Left ventricle myocardium superior (tissue), 1 donor: ENCODE measurements at regions not wholly inside any gene's neighbourhood (a gene's known extent, or its start where the extent isn't known, plus 50 kb on each side); places are given as distances from the start of the nearest gene placed in this dataset.
"Not testable (repeated sequence)": the region's sequence is repeated elsewhere in the genome, so short reads cannot be mapped to it uniquely, and the experiment has no call there.

Experiments
- ATAC-seq: fragments of 200-7000 bp; cut with Tn5 transposase; one replicate; pipeline ENCODE4 v1.9.1; 2020; ENCODE audit warnings: mild to moderate bottlenecking, moderate library complexity
- DNase-seq: peaks from one replicate; pipeline ENCODE4 v3.0.0-alpha.2; 2020
- intact Hi-C: fragments of 100-400 bp; cut with micrococcal nuclease; formaldehyde crosslinking; loops from one replicate; pipeline ENCODE4 v1.11.0; 2022
- donor health status: DM: no; HTN: yes; CAD: no; lungs with severe emphysema.

GRCh38 chr2:150672311-150672710 is 184.8 kb upstream of the RND3 start:
- no peak for DNase-seq
- intact Hi-C loops, result no loop called here
- no peak for ATAC-seq

GRCh38 chr2:150669492-150669891 is 182.0 kb upstream of the RND3 start:
- intact Hi-C loops, result no loop called here
- DNase-seq (no peak), ATAC-seq (no peak)

DNA sequence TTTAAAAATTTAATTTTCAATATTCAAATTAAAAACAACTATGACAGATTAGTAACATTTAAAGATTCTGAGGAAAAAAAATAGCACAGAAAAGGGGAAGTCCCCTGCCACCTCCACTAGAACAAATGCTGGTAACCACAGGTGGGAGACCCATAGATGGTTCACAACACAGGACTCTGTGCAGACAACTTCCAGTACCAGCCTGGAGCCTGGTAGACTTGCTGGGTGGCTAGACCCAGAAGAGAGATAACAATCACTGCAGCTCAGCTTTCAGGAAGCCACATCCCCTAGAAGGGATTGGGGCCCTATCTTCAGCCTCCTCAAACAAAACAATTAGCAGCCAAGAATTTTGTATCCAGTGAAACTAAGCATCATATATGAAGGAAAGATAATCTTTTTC is 179.6 kb upstream of the RND3 start:
- DNase-seq, ATAC-seq, intact Hi-C loops: not testable (repeated sequence)

DNA sequence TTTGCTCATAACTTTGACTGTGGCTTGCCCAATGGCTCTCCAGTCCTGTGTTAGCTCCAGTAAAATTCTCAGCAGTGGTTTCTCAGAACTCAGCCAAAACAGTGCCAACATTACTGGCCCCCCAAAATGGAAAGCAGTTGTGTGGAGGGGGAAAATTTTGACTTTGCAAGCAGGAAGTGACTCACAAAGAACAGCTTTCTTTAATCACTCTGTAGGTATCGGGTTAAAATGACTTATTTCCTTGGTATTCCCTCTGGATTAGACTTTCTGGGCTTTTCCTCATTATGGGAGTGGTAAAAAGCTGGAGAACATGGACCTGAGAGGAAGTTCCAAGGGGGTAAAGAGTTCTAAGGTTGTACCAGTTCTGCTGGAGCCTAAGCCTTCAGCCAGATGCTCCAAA is 175.7 kb upstream of the RND3 start:
- ATAC-seq, result no peak

GRCh38 chr2:150656002-150656401 is 168.5 kb upstream of the RND3 start:
- no peak for ATAC-seq
- intact Hi-C loops, result no loop called here
- no peak for DNase-seq

More for the DNA sequence above, 175.7 kb upstream of the RND3 start:
- no peak for DNase-seq
- intact Hi-C loops, result no loop called here

GRCh38 chr2:150653351-150653750 is 165.9 kb upstream of the RND3 start:
- DNase-seq (no peak), ATAC-seq (no peak)
- intact Hi-C loops, result no loop called here

DNA sequence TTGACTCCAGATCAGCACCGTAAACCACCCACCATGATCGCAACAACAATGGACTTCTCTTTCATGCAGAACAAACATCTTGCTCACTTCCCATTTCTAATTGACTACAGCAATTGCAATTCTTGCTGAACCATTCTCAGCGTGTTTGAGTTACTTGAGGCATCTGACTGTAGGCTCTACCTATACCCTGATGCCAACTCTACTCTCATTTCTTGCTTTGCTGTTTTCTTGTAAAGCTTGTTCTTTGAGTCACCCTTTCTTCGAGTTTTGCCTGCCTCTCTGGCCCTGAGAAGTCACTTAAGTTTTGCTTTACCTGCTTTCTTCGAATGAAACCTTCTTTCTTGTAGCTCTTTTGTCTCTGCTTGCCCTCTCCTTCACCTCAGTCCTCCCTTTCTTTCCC is 160.5 kb upstream of the RND3 start:
- ATAC-seq (no peak), DNase-seq (no peak)
- intact Hi-C loops, result no loop called here

- no peak for DNase-seq
- intact Hi-C loops, result no loop called here
- ATAC-seq, result no peak
Observed at GRCh38 chr2:150646746-150647145, 159.3 kb upstream of the RND3 start.

DNA sequence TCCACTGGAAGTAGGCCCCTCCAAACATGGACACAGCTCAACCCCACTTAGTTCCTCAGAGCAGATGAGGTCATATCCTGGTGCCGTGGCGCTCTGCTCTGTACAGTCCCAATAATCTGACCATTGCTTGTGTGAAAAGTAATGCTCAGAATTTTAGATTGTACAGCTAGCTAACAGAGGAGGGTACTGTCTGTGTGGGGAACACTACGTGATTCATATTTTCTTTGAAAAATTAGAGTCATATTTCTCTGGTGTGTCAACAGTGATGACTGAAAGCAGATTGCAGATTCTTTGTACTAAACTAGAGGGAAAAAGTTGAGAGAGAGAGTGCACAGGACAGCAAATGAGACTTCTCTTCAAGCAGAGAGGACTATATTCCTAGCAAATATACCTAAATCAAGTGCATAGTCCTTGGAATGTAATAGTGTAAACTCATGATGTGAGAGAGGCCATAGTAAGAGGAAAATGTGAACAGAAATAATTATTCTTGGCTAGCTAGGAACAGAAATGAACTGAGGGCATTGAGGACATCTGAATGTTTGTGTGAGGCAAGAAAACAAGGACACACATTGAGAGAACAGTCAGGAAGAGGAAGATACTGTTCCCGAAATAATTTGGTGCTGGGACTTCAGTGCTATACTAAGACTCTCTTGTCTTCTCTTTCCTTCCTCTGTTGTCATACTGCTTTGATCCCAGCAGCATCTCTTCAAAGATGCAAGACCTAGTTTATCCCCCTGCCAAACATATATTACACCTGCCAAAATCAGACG is 157.0 kb upstream of the RND3 start:
- ATAC-seq (peak; percentile 86), DNase-seq (peak; percentile 45)
- intact Hi-C loops, result no loop called here

GRCh38 chr2:150643114-150643725 is 155.8 kb upstream of the RND3 start:
- ATAC-seq (no peak), DNase-seq (no peak)
- intact Hi-C loops, result no loop called here

DNA sequence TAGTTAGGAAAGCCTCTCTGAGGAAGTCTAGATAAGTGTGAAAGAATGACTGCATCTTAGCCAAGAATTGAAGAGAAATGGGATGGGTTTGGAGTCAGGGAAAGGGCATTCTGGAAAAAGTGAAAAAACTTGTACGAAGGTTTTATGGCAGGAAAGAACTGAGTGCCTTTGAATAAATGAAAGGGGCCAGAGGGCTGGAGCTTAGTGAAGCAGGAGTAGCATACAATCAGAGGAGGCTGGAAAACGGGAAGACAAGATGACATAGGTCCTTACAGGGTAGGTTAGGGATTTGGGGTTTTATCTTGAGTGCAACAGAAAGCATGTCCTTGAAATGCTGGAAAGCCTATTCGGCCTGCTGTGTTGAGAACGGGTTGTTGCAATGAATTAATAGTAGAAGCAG is 152.6 kb upstream of the RND3 start:
- ATAC-seq (peak; percentile 61), DNase-seq (no peak)
- intact Hi-C loops, result no loop called here

DNA sequence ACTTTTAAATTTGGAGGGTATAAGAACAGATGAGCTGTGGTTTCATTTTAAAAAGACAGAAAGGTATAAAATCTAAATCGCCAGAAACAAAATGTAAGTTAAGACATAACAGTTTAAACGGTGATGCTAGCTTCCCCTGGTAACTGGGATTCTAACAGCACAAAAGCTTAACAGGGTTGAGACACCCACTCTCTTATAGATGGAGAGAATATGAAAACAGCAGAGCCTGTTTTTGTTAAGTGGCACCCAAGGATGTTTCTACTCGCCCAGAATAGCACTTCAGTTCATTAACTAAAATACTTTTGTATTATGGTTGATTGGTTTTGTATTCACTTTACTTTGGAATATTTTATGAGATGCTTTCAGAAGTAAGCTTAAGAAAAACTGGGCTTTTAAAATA is 151.9 kb upstream of the RND3 start:
- ATAC-seq (no peak), DNase-seq (no peak)
- intact Hi-C loops, result no loop called here

- DNase-seq (no peak), ATAC-seq (no peak)
- intact Hi-C loops, result no loop called here
Observed at GRCh38 chr2:150631236-150631821, 143.9 kb upstream of the RND3 start.

DNA sequence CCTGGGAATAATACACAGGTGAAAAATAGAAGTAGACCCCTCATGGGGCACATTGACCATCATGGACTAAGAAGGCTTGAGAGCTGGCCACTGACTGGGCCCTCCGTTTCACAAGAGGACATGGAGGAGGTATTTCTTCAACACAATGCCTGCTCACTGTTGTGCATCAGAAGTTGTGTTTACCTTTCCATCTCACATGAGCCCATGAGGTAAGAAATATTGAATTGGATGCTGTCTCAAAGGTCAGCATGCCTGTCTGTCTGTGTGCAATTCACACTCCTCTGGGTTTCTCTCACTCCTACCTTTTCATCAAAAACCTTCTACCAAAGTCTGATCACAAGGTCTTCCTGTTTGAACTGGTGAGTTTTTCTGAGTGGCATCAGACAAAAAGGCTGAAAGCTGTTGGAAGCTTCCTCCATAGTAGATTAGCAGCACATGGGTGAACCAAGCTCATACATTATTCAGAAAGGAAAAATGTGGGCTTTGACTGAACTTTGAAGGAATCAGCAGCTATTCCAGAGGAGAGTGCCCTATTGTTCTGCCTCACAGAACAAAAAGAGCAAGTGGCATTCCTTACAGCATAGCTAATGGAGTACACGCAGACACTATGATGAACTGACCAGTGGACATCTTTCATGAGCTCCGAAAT is 143.2 kb upstream of the RND3 start:
- intact Hi-C loops, result no loop called here
- DNase-seq, result no peak
- no peak for ATAC-seq

DNA sequence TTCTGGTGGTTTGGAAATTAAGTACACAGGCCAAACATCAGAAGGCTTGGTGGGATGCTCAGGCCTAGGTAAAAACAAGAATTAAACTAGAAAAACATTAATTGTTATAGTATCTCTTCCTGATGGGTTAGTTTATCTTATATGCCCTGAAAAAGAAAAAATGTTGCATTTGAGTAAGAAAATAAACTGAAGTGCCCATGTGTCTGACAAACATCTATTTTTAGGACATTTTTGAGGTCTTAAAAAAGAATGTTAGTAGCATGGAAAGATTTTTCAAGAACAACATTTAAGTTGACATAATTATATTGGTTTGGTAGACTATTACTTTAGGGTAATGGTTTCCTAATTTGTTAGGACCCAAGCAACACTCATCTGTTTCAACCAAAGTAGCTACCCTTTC is 140.1 kb upstream of the RND3 start:
- intact Hi-C loops, result no loop called here
- DNase-seq, result no peak
- no peak for ATAC-seq

DNA sequence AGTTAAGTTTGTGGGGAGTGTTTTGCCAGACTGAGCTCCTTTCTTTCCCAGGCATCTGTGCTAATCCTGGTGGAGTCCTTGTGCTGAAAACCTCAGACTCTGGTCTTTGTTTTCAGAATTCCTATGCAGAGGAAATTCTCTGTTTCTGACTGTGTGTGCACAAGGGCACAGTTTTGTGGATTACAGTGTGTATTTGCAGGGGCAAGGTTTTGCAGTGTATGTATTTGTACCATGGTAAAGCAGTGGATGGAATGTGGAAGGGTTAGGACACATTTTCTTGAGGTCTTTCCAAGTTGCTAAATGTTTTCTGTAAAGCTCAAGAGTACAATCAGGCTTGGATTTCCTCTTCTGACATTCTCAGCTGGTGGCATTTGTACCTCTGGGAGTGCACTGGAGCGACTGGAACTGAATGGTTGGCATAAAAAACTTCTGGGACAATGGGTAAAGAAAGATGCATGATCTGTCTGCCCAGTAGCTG is 139.5 kb upstream of the RND3 start:
- intact Hi-C loops, result no loop called here

DNA sequence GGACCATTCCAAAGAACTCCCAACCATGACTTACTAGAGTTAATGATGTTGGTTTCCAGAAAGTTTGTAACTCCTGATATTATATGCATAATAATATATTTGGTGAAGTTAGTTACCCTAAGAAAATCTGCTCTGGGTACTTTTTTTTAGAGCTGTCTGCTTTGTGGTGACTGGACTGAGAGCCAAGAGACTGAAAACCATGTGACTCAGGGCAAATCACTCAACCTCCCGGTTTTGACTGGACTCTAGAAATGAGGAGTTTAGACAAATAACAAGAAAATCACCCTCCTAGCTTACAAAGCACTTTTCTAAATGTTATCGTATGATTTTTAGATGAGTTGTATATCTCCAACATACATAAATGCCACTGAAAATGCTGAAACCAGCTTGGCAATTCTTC is 138.3 kb upstream of the RND3 start:
- DNase-seq, result no peak
- intact Hi-C loops, result no loop called here

More for the DNA sequence above, 139.5 kb upstream of the RND3 start:
- DNase-seq, result no peak
- ATAC-seq, result no peak

GRCh38 chr2:150625303-150625702 is 137.8 kb upstream of the RND3 start:
- ATAC-seq (peak; percentile 37), DNase-seq (no peak)
- intact Hi-C loops, result no loop called here

More for the DNA sequence above, 138.3 kb upstream of the RND3 start:
- no peak for ATAC-seq

- intact Hi-C loops, result no loop called here
- DNase-seq (no peak), ATAC-seq (no peak)
Observed at GRCh38 chr2:150624001-150624401, 136.5 kb upstream of the RND3 start.
